ENCODE measurements at regions not wholly inside any gene's neighbourhood (a gene's known extent, or its start where the extent isn't known, plus 50 kb on each side); places are given as distances from the start of the nearest gene placed in this dataset.

- TF ChIP-seq ZNF565 (CRISPR knock-in tag; conservative IDR thresholded peaks at IDR 0.05; ENCODE audit: low read depth) (no peak), BACH2 (CRISPR knock-in tag; IDR thresholded peaks at IDR 0.05; ENCODE audit: borderline replicate concordance) (no peak), ZNF70 (CRISPR knock-in tag; IDR thresholded peaks at IDR 0.05) (no peak), SNAI2 (CRISPR knock-in tag; IDR thresholded peaks at IDR 0.05) (no peak), PATZ1 (CRISPR knock-in tag; IDR thresholded peaks at IDR 0.05; ENCODE audit: borderline replicate concordance) (no peak)
- no peak for ATAC-seq
These were observed 127.7 kb downstream of the DMRTA2 start for GRCh38 chr1:50295566-50295965.

- no peak for TF ChIP-seq ZNF70 (CRISPR knock-in tag; IDR thresholded peaks at IDR 0.05)
- TF ChIP-seq, protein P1, sequence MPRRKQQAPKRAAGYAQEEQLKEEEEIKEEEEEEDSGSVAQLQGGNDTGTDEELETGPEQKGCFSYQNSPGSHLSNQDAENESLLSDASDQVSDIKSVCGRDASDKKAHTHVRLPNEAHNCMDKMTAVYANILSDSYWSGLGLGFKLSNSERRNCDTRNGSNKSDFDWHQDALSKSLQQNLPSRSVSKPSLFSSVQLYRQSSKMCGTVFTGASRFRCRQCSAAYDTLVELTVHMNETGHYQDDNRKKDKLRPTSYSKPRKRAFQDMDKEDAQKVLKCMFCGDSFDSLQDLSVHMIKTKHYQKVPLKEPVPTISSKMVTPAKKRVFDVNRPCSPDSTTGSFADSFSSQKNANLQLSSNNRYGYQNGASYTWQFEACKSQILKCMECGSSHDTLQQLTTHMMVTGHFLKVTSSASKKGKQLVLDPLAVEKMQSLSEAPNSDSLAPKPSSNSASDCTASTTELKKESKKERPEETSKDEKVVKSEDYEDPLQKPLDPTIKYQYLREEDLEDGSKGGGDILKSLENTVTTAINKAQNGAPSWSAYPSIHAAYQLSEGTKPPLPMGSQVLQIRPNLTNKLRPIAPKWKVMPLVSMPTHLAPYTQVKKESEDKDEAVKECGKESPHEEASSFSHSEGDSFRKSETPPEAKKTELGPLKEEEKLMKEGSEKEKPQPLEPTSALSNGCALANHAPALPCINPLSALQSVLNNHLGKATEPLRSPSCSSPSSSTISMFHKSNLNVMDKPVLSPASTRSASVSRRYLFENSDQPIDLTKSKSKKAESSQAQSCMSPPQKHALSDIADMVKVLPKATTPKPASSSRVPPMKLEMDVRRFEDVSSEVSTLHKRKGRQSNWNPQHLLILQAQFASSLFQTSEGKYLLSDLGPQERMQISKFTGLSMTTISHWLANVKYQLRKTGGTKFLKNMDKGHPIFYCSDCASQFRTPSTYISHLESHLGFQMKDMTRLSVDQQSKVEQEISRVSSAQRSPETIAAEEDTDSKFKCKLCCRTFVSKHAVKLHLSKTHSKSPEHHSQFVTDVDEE (CRISPR knock-in tag; IDR thresholded peaks at IDR 0.05), result no peak
- TF ChIP-seq TOX (CRISPR knock-in tag; IDR thresholded peaks at IDR 0.05; ENCODE audit: borderline replicate concordance), result no peak
- TF ChIP-seq SNAI2 (CRISPR knock-in tag; IDR thresholded peaks at IDR 0.05), result no peak
- ATAC-seq, result no peak
These were observed 131.0 kb downstream of the DMRTA2 start for GRCh38 chr1:50292276-50292675.

DNA sequence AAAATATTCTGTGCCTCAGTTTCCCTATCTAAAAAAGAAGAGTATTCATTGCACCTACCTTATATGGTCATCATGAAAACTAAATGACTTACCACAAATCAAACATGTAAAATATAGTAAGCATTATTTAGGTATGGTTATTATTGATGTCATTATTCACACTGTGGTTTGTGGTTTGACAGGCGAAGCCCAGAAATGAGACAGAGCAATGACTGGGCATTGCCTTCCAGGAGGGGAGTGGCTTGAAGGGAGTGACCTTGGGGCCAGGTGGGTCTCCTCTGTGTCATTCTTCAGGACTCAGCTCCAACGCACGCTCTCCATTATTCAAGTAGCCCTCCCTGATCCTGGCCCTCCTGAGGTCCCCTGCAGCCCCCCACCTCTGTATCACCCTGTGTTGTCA is 133.7 kb downstream of the DMRTA2 start:
- ATAC-seq, result no peak
- TF ChIP-seq PATZ1 (CRISPR knock-in tag; IDR thresholded peaks at IDR 0.05; ENCODE audit: borderline replicate concordance) (no peak), TCF4 (CRISPR knock-in tag; IDR thresholded peaks at IDR 0.05; ENCODE audit: borderline replicate concordance) (no peak), ZNF8 (CRISPR knock-in tag; IDR thresholded peaks at IDR 0.05) (no peak), RARB (CRISPR knock-in tag; IDR thresholded peaks at IDR 0.05) (no peak), ARNTL (CRISPR knock-in tag; IDR thresholded peaks at IDR 0.05; ENCODE audit: borderline replicate concordance, low read depth) (no peak), CSRNP3 (CRISPR knock-in tag; IDR thresholded peaks at IDR 0.05) (no peak), POU6F1 (CRISPR knock-in tag; IDR thresholded peaks at IDR 0.05; ENCODE audit: borderline replicate concordance, low read depth) (no peak), BACH2 (CRISPR knock-in tag; IDR thresholded peaks at IDR 0.05; ENCODE audit: borderline replicate concordance) (no peak), OSR1 (CRISPR knock-in tag; IDR thresholded peaks at IDR 0.05) (no peak), ZNF70 (CRISPR knock-in tag; IDR thresholded peaks at IDR 0.05) (no peak), CREB5 (CRISPR knock-in tag; IDR thresholded peaks at IDR 0.05; ENCODE audit: low read depth) (no peak)
- TF ChIP-seq, protein P1 (CRISPR knock-in tag; IDR thresholded peaks at IDR 0.05), result no peak
